ENCODE measurements at regions not wholly inside any gene's neighbourhood (a gene's known extent, or its start where the extent isn't known, plus 50 kb on each side); places are given as distances from the start of the nearest gene placed in this dataset.

GRCh38 chr14:49994951-49995561, 102.2 kb downstream of the ARF6 start:
- H2AFZ ChIP-seq (replicated peaks): no peak overlapping the region
- no peak overlapping the region for H3K4me3 Mint-ChIP-seq
- H3K9me3 ChIP-seq (ENCODE audit: low read depth): no peaks in the 10 kb centered on the region
- peaks cover 10% of the 10 kb centered on the region for H3K27me3 ChIP-seq
- no peaks in the 10 kb centered on the region for H3K9me3 Mint-ChIP-seq
- H3K9ac ChIP-seq: no peak overlapping the region
- H3K4me1 Mint-ChIP-seq: peaks cover 38% of the 10 kb centered on the region
- TF ChIP-seq EZH2phosphoT487 (IDR thresholded peaks at IDR 0.05) (no peak), EZH2 (IDR thresholded peaks at IDR 0.05) (no peak), CTCF (IDR thresholded peaks at IDR 0.05) (no peak)
- H4K20me1 ChIP-seq (ENCODE audit: low read depth): no peaks in the 10 kb centered on the region
- H3K36me3 Mint-ChIP-seq: no peaks in the 10 kb centered on the region
- H3K4me1 ChIP-seq: peaks cover 13% of the 10 kb centered on the region
- DNase-seq (ENCODE audit: low spot score): no peak
- no peak overlapping the region for H3K4me3 ChIP-seq
- peaks cover 14% of the 10 kb centered on the region for H3K27me3 Mint-ChIP-seq (ENCODE audit: insufficient read depth, low read depth)
- no peak overlapping the region for H3K4me2 ChIP-seq
- H3K79me2 ChIP-seq (ENCODE audit: low read depth): no peaks in the 10 kb centered on the region
- no peaks in the 10 kb centered on the region for H3K36me3 ChIP-seq
- no peaks in the 10 kb centered on the region for H3F3A ChIP-seq (ENCODE audit: low read depth)
- H3K27ac Mint-ChIP-seq: no peak overlapping the region
- H3K27ac ChIP-seq: no peak overlapping the region

- peaks cover 23% of the 10 kb centered on the region for H3K27me3 Mint-ChIP-seq (ENCODE audit: insufficient read depth, low read depth)
These were observed 105.1 kb downstream of the ARF6 start for GRCh38 chr14:49997991-49998390.

GRCh38 chr14:49999146-49999761, 106.4 kb downstream of the ARF6 start:
- H3K9me3 Mint-ChIP-seq: no peaks in the 10 kb centered on the region
- Histone ChIP-seq H3K9me3 (ENCODE audit: low read depth) (no peaks in the 10 kb centered on the region), H3K27ac (no peak overlapping the region), H3K4me1 (peaks cover 10% of the 10 kb centered on the region), H3K9ac (no peak overlapping the region), H4K20me1 (ENCODE audit: low read depth) (no peaks in the 10 kb centered on the region), H3K4me3 (no peak overlapping the region), H3K36me3 (no peaks in the 10 kb centered on the region), H3K79me2 (ENCODE audit: low read depth) (no peaks in the 10 kb centered on the region), H3K27me3 (peaks cover 52% of the 10 kb centered on the region), H3K4me2 (no peak overlapping the region), H2AFZ (replicated peaks) (no peak overlapping the region), H3F3A (ENCODE audit: low read depth) (no peaks in the 10 kb centered on the region)
- TF ChIP-seq EZH2phosphoT487 (IDR thresholded peaks at IDR 0.05): no peak
- TF ChIP-seq EZH2 (IDR thresholded peaks at IDR 0.05): no peak
- no peak for TF ChIP-seq CTCF (IDR thresholded peaks at IDR 0.05)
- peaks cover 33% of the 10 kb centered on the region for H3K27me3 Mint-ChIP-seq (ENCODE audit: insufficient read depth, low read depth)
- no peaks in the 10 kb centered on the region for H3K36me3 Mint-ChIP-seq
- H3K4me1 Mint-ChIP-seq: peaks cover 36% of the 10 kb centered on the region
- peak overlapping the region; percentile 78 for H3K27ac Mint-ChIP-seq
- H3K4me3 Mint-ChIP-seq: no peak overlapping the region
- DNase-seq (ENCODE audit: low spot score): no peak

More at GRCh38 chr14:49997991-49998390, 105.1 kb downstream of the ARF6 start:
- DNase-seq (ENCODE audit: low spot score): no peak
- Histone ChIP-seq H3K4me3 (no peak overlapping the region), H3K4me1 (peaks cover 10% of the 10 kb centered on the region), H3K9me3 (ENCODE audit: low read depth) (no peaks in the 10 kb centered on the region), H3K36me3 (no peaks in the 10 kb centered on the region), H4K20me1 (ENCODE audit: low read depth) (no peaks in the 10 kb centered on the region), H3K27me3 (peaks cover 39% of the 10 kb centered on the region), H3F3A (ENCODE audit: low read depth) (no peaks in the 10 kb centered on the region), H3K9ac (no peak overlapping the region), H2AFZ (replicated peaks) (no peak overlapping the region), H3K27ac (no peak overlapping the region), H3K79me2 (ENCODE audit: low read depth) (no peaks in the 10 kb centered on the region), H3K4me2 (no peak overlapping the region)
- TF ChIP-seq CTCF (IDR thresholded peaks at IDR 0.05) (no peak), EZH2 (IDR thresholded peaks at IDR 0.05) (no peak), EZH2phosphoT487 (IDR thresholded peaks at IDR 0.05) (no peak)
- no peak overlapping the region for H3K4me3 Mint-ChIP-seq
- peaks cover 35% of the 10 kb centered on the region for H3K4me1 Mint-ChIP-seq
- H3K9me3 Mint-ChIP-seq: no peaks in the 10 kb centered on the region
- no peaks in the 10 kb centered on the region for H3K36me3 Mint-ChIP-seq
- H3K27ac Mint-ChIP-seq: no peak overlapping the region
